ENCODE measurements at regions not wholly inside any gene's neighbourhood (a gene's known extent, or its start where the extent isn't known, plus 50 kb on each side); places are given as distances from the start of the nearest gene placed in this dataset.

GRCh38 chr6:40247516-40248115, 313.4 kb upstream of the MOCS1 start:
- no peak for TF ChIP-seq MAX (IDR thresholded peaks at IDR 0.05; ENCODE audit: low read depth)
- TF ChIP-seq JUND (IDR thresholded peaks at IDR 0.05), result no peak
- TF ChIP-seq FOXJ3 (CRISPR knock-in tag; IDR thresholded peaks at IDR 0.05), result no peak
- no peak for TF ChIP-seq GATA2 (CRISPR knock-in tag; IDR thresholded peaks at IDR 0.05)
- no peak for TF ChIP-seq TEAD4 (IDR thresholded peaks at IDR 0.05; ENCODE audit: borderline replicate concordance, insufficient read depth)
- no peak for TF ChIP-seq MEF2A (IDR thresholded peaks at IDR 0.05; ENCODE audit: borderline replicate concordance, low read depth)
- no peak for TF ChIP-seq PBX3 (IDR thresholded peaks at IDR 0.05)
- TF ChIP-seq TCF12 (IDR thresholded peaks at IDR 0.05), result no peak
- no peak for TF ChIP-seq USF1 (IDR thresholded peaks at IDR 0.05; ENCODE audit: borderline replicate concordance, low read depth)
- no peak for TF ChIP-seq GABPA (IDR thresholded peaks at IDR 0.05; ENCODE audit: low read depth)
- no peak for TF ChIP-seq EP300 (IDR thresholded peaks at IDR 0.05; ENCODE audit: borderline replicate concordance in 1 of 2, low read depth in 1 of 2, low read length in 1 of 2)
- no peak for TF ChIP-seq YY1 (IDR thresholded peaks at IDR 0.05; ENCODE audit: low read depth)
- TF ChIP-seq REST (IDR thresholded peaks at IDR 0.05; ENCODE audit: low read depth, low read length), result no peak
- TF ChIP-seq FOXM1 (IDR thresholded peaks at IDR 0.05; ENCODE audit: low read depth), result no peak
- TF ChIP-seq SMC3 (IDR thresholded peaks at IDR 0.05; ENCODE audit: low read depth, low read length), result no peak
- TF ChIP-seq RXRA (IDR thresholded peaks at IDR 0.05; ENCODE audit: borderline replicate concordance, low read depth), result no peak
- TF ChIP-seq NFIC (IDR thresholded peaks at IDR 0.05; ENCODE audit: borderline replicate concordance), result no peak
- no peak for TF ChIP-seq FOSL2 (IDR thresholded peaks at IDR 0.05; ENCODE audit: borderline replicate concordance, low read depth)
- DNase-seq, result no peak
- POLR2A ChIA-PET, result no interaction called here
- Histone ChIP-seq H3K4me3 (ENCODE audit: low read depth in 2 of 2, low read length in 1 of 2) (no peak overlapping the region), H3K4me1 (ENCODE audit: control insufficient read depth in 1 of 2, insufficient read depth in 2 of 2, low read depth in 1 of 2, low read length in 1 of 2) (peaks cover 0 to 5% of the 10 kb centered on the region in 2 experiments; a peak in 1 of 4 replicates), H3K79me2 (ENCODE audit: insufficient read depth) (no peaks in the 10 kb centered on the region), H3F3A (replicated peaks; ENCODE audit: insufficient read depth) (no peaks in the 10 kb centered on the region), H3K27me3 (ENCODE audit: insufficient read depth) (no peaks in the 10 kb centered on the region), H3K36me3 (replicated peaks in 1 of 2; ENCODE audit: control insufficient read depth in 1 of 2, insufficient read depth in 2 of 2, low read length in 1 of 2) (no peaks in the 10 kb centered on the region), H3K27ac (ENCODE audit: low read depth in 2 of 2, low read length in 1 of 2) (no peak overlapping the region), H2AFZ (ENCODE audit: low read depth) (no peak overlapping the region), H3K9me3 (no peaks in the 10 kb centered on the region), H3K4me2 (no peak overlapping the region), H3K9me2 (no peaks in the 10 kb centered on the region), H3K9ac (no peak overlapping the region), H4K20me1 (ENCODE audit: insufficient read depth) (no peaks in the 10 kb centered on the region)
- CTCF ChIA-PET, result no interaction called here
- 42% methylated on average over 3 of the region's 3 CpGs for WGBS (ENCODE audit: low lambda C conversion rate)
